UCSD-AML1 (cell line): ENCODE measurements at regions not wholly inside any gene's neighbourhood (a gene's known extent, or its start where the extent isn't known, plus 50 kb on each side); places are given as distances from the start of the nearest gene placed in this dataset.
"Not testable (repeated sequence)": the region's sequence is repeated elsewhere in the genome, so short reads cannot be mapped to it uniquely, and the experiment has no call there.

Experiments used
- DNase-seq: peaks from one replicate; lab custom pipeline; 2025; ENCODE audit not compliant: unreplicated experiment; lab: John Stamatoyannopoulos, UW

DNA sequence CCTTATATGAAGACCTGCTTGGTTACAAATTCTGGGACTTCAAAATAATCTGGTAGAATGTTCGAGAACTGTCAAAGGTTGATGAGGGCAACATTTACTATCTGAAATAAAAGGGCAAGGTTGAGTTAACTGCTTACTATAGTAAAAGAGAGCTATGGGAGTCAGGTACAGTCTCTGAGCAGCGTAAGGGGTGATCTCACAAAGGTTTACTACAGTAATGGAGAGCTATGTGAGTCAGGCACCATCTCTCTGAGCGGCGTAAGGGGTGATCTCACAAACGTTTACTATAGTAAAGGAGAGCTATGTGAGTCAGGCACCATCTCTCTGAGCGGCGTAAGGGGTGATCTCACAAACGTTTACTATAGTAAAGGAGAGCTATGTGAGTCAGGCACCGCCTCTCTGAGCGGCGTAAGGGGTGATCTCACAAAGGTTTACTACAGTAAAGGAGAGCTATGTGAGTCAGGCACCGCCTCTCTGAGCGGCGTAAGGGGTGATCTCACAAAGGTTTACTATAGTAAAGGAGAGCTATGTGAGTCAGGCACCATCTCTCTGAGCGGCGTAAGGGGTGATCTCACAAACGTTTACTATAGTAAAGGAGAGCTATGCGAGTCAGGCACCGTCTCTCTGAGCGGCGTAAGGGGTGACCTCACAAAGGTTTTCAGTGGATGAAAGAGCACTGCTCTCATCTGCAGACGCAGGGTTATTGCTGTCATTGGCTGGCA is 439.6 kb upstream of the B3GAT1 start:
- not testable (repeated sequence) for DNase-seq

DNA sequence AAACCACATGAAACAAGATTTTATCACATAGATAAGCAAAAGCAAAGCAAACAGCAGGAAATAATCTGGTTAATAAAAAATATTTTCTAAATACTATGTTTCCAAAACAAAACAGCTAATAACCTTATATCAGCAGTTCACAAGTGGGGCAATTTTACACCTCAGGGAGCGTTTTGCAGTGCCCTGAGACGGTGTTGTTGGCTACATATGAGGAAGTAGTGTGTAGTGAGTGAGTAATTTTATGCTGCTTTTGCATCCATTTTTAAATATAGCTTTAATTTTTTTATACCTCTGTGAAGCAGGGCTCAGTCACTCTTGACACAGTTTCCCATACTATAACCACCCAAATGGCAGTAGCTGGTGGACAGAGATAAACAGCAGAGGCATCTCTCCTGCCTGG is 438.5 kb upstream of the B3GAT1 start:
- no peak for DNase-seq

DNA sequence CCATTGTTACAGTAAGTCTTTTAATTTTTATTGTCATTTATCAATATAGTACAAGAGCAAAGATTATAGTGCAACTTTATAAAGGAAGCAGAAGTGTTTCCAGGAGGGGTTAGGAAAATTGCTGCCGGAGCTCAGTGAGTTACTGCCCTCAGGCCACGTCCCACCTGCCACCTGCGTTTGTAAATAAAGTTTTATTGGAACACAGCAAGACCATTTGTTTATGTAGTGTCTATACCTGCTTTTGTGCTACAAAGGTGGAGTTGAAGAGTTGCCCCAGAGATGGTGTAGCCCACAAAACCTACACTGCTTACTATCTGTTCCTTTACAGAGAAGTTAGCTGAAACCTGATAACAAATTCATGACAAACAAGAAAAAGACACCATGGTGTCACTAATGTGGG is 437.8 kb upstream of the B3GAT1 start:
- DNase-seq, result no peak

DNA sequence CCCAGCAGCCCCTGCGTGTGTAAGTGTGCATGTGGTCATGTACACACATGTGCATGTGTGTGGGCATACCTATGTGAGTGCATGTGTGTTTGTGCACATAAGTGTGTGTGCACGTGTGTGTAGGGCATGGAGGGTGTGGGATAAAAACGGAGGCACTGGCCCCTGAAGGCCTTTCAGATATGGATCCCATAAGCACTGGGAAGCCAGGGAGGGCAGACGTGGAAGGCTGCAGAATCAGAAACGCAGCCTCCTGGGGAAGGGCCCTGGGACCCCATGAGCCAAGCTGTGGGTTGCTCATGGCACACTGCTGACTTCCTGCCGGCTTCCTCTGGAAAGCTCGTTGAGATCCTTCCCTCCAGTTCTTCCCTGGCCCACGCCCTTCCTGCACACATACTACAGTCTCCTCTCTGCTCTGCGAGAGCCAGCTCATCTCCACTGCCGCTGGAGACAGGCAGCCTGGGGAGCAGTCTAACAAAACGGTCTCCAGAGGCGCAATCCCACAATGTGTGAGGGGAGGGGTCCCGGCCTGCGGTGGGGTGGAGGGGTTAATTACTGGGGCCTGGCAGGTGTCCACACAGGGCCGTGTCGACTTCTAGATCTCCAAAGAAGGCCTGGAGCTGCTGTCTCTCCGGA is 435.2 kb upstream of the B3GAT1 start:
- no peak for DNase-seq

DNA sequence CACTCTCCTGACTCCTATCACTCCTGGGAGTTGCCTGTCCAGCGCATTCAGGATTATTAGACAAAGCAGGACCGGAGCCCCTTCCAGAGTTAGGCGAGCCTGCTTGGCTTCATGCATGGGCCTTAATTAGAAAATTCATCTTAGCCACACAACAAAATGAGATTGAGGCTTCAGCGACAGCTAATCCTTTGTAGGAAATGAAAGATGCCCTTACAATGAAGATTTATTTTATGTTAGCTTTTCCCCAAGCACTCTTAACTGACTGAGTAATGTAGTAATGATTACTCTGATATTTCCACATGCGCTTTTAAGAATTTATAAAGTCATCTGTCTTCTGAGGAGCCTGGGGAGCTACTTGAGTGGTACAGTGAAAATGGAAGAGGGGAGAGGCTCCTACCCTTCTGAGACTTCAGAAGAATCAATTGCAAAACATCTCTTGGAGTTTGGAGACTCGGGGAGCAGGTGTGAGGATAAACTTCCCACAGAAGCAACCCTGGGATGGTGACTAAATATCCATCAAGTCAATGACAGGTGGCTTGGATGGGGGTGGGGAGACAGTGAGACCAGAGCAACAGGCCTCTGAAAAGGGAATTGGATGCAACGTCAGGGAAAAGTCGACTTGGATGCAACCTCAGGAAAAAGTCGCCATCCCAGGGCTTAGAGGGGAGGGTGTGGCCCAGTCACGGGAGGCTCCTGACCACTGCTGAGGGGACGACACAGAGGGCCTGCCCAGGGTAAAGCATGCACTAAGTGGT is 434.5 kb upstream of the B3GAT1 start:
- DNase-seq, result no peak

DNA sequence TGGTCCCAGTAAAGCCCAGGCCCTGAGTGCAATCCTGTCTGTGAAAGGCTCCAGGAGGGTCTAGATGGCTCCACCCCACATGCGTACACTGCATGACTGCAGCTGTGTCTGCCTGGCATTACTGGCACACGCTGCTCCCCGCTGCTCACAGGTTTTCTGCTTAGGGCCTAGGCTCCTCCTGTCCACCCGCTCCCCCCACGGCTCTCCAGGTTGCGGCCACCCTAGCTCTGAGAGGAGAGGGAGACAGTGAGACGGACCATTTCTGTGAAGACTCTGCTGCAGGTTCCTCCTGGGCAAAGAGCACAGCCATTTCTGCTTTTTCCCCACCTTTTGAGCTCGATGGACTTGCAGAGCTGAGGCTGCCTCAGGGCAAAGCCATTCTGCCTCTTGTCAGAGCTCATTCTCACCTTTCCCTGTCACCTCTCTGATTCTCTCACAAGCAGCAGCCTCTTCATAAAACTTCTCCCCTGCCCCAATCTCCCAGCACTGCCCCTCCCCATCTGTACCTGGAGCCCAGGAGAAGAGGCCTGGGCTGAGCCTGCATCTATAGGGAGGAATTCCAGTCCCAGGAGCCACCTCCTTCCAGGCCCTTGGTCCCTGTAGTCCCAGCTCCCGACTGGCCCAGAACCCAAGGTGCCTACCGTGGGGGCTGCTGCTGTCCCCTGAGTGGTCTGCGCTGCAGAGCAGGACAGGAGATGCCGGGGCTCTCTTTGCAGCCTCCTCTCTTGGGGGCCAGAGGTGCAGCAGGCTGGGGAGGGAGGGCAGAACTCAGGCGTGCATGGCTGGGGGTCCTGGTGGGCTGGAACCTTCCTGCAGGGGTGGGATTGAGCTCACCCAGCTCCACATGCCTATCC is 433.7 kb upstream of the B3GAT1 start:
- DNase-seq, result no peak

DNA sequence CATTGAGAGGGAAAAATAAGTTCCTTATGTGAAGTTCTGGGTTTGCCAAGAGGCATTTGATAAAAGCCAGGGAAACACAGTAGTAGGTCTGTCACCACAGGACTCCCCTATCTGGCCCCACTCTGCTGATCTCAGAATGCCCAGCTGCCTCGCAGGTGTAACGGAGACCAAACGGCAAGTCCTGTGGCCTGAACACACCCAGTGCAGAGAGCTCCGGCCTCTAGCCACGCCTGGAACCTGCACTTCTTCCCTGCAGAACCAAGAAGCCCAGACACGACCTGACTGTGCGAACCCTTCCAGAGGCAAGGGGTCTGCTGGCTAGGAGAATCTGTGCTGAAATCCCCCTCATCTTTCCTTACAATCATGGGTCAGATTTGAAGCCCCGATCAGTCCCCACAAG is 432.8 kb upstream of the B3GAT1 start:
- DNase-seq, result no peak

DNA sequence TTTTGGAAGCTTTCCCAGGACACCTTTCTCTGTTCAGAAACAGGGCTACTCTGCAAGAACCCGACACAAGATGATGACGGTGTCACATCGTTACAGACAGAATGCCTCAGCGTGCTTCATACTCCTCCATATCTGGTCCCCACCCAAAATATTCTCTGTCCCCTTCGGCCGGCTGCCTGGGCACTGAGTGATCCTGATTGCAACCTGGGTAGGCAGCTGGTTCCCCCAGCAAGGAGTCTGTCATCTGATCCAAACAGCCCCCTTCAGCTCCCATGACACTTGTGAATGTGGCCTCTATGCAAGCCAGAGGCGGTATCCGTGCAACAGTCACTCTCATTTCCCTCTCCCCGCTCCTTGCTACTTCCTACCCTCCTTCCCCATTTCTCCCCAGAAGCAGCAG is 431.7 kb upstream of the B3GAT1 start:
- DNase-seq, result no peak

DNA sequence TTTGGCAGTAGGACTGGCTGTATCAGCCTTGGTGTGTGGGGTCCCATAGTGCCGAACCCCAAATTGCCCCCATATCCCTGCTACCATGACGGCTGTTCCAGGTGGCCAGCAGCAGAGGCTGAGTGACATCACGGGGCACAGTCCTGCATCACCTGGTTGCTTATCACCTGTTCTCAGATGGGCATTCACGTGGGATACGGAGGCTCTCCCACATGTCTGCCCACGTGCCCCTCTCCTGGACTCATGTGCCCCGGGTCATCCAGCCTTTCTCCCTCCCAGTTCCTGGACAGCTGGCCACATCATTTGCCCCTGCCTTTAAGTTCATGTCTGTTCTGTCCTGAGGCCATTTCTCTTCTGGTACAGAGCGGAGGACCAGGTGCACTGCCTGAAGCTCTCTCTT is 431.0 kb upstream of the B3GAT1 start:
- no peak for DNase-seq

DNA sequence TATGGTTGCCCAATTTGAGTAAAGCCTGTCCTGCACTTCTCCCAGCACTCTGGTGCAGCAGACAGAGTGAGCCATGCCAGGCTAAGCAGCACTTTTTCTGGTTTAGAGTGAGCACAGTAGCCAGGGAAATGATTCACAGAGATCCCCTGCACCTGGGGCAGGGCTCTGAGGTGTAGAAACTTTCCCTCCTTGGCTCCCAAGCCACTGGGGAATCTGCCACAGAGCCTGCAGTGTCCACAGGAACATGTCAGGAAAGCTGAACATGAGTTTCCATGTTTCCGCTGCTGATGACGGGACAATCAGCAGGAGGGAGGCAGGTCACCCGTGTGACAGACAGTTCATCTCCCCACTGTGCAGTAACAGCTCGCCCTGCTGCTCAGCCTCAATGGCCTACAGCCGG is 429.9 kb upstream of the B3GAT1 start:
- no peak for DNase-seq

DNA sequence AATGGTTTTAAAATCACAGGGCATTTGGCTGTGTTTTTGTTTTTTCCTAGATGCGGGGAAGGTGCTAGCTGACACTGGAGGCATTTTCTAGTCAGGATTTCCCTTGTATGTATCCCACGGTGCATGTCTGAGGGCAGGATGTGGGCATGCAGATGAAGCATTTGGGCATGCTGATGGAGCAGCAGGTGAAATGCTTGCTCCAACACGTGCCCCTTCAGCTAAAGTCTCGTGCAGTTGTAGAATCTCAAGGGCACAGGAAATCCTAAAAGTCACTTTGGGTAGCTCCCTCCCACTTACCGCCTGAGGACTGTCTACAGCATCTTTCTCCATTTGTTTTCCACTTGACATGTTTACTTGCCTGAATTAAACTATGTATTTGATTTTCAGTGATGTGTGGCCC is 429.4 kb upstream of the B3GAT1 start:
- no peak for DNase-seq

DNA sequence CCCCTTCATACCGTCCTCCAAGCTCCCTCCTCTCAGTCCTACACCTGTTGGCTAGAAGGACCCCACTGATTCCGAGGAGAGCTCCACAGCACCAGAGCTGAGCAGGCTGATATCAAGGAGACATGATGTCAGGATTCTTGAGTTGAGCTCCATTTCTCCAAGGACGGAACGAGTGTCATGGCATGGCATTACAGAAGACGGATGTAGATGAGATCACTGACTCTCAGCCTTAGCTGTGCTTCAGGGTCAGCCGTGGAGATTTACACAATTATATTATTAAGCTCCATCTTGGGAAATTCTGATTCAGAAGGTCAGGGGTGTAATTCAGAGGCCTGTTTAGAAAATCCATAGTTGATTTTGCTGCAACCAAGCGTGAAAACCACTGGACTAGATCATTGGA is 428.9 kb upstream of the B3GAT1 start:
- no peak for DNase-seq

DNA sequence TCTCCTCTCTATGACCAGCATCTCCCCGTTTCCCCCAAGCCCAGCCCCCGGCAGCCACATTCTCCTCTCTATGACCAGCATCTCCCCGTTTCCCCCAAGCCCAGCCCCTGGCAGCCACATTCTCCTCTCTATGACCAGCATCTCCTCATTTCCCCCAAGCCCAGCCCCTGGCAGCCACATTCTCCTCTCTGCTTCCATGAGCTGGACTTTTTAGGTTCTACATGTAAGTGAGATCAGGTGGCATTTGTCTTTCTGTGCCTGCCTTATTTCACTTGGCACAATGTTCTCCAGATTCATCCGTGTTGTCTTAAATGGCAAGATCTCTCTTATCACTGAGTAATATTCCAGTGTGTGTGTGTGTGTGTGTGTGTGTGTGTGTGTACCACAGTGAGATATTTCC is 428.1 kb upstream of the B3GAT1 start:
- not testable (repeated sequence) for DNase-seq

DNA sequence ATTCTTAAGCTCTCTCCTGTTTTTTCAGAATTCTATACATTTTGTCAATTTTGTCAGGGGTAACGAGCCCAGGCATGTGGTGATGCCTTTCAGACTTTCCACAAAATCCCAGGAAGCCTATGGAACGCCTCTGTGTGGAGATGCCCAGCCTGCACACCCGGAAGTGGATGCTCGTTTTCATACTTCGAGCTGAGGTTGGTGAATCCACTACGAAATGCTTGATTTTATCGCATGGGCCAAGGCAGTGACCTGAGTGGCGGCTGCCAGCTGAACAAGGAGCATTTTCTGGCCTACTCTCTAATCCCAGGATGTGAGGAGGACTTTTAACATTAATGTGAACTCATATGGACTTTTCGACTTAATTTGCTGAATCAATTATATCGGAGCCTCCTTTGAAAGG is 426.7 kb upstream of the B3GAT1 start:
- no peak for DNase-seq

DNA sequence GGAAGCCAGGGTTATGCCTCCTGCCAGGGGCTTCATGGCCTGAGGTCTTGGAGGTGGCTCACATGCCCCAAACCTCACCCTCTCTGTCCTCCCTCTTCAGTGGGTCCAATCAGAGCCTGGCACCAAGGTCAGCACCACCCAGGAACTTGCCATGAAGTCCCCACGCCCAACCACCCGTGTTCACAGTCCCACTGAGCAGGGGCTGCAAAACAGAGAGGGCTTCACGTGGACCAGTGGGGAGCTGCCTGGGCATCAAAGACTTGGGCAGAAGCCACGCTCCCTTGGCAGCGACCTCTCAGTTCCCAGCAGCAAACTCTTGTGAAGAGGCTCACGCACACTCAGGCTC is 425.8 kb upstream of the B3GAT1 start:
- no peak for DNase-seq

DNA sequence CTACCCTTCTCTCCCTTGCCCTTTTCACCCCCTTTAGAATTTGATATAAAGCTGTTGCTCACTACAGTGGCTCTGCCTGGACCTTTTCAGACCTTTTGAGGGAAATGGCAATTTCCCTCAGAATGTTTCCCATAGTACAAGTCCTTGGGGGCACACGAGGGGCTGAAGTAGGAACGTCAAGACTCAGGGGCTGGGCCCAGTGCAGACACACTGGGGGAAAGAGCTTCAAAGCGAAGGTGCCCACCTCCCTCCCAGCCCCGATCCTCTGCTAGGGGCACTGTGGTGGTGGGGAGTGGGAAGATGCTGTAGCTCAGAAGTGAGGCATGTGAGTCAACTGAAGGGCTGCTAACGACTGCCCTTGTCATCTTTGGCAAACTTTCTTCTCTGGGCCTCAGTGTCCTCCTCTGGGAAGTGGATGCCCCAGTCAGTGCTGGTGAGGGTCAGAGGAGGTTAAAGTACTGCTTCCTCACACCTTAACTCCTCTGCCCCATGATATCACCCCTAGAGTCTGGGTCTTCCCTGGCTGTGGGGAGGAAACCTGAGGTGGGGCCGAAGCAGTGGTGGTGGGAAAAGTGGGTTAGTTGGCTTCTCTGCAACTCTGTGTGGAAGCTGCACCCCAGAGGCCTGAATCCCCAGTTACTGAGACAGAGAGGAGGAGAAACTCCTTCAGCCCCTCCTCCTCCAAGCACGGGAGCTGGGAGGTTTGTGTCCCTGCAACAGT is 425.3 kb upstream of the B3GAT1 start:
- DNase-seq, result no peak

DNA sequence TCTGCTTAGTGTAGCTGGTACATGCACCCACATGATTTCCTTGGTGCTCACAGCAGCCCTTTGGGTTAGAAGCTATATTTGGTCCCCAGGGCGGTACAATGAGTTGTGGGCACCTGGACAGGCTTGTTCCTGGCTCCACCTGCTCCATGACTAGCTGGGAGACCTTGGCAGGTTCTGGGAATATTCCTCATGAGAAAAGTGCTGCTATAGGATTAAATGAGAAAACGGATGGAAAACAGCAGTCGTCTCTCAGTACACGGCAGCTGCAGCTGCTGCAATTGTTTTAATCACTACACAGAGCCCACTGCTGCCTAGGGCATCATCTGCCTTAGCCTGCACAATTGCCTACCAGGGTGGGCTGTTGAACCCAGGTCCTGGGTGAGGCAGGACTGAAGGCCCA is 424.5 kb upstream of the B3GAT1 start:
- DNase-seq, result no peak

DNA sequence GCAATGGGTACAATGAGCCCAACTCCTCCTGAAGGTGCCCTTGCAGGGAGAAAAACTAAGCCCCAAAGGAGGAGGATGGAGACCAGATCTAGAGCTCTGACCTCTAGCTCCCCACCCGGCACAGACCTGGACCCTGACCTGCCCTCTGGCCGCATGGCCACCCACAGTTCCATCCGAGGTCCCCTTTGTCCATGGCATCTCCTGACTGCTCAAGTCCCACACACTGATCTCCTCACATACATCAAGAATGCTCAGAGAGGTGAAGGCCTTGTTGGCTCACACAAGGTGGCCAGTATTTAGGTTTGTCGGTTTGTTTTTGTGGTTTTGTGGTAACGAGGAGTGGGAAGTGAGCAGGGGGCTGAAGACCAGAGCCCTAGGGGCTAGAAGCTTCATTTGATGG is 423.5 kb upstream of the B3GAT1 start:
- DNase-seq, result no peak

DNA sequence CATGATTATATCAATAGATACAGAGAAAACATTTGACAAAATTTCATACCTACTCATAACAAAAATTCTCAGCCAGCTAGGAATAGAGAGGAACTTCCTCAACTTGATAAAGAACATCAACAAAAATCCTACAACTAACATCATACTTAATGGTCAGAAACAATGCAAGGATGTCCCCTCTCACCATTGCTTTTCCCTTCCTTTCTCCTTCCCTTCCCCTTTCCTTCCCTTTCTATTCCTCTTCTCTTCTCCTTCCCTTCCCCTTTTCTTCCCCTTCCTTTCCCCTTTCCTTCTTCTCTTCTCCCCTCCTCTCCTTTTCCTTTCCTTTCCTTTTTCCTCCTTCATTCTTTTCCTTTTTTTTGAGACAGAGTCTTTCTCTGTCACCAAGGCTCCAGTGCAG is 418.3 kb upstream of the B3GAT1 start:
- no peak for DNase-seq

DNA sequence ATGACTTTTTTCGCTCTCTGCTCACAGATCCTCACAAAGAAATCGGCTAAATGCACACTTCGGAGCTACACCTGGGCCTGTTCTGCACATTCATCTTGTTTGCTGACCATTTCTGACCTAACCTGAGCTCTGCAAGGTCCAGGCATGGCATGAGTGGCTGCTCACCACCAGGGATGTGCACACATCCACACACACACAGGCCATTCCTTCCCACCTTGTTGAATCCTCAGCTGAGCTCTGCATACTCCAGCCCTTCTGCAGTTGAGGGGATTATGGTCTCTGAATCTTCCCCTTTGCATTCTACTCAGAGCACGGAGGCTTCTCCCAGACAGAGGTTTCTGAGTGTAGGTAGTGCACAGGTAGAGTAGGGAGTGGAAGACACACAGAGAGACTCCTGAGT is 411.9 kb upstream of the B3GAT1 start:
- no peak for DNase-seq

DNA sequence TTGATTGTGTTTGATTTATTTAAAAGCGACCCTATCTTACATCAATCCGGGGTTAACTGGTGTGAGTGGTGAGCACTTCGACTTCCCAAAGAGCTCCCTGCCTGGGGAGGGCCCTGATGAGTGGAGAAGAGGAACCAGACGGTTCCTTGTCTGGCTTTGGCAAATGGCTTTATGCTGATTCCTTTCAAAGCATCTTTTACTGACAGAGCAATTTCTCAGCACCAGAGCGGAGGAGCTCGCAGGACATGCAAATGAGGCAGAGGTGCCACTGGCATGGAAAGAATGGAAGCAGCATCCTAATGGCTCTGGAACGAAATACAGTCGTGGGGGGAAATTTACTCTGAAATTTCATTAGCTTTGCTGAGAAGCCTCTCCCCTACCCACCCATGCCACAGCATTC is 410.9 kb upstream of the B3GAT1 start:
- DNase-seq, result no peak
